CD4-positive, alpha-beta T cell (primary cell): ENCODE measurements at regions not wholly inside any gene's neighbourhood (a gene's known extent, or its start where the extent isn't known, plus 50 kb on each side); places are given as distances from the start of the nearest gene placed in this dataset.
"Not testable (repeated sequence)": the region's sequence is repeated elsewhere in the genome, so short reads cannot be mapped to it uniquely, and the experiment has no call there.

ENCODE experiments used
- ATAC-seq: fragments of 200-7000 bp; cut with Tn5 transposase; one replicate; pipeline ENCODE4 v1.10.0; 2022; ENCODE audit warnings: mild to moderate bottlenecking; ENCODE audit not compliant: poor library complexity
- CTCF ChIA-PET: fragments of 350-600 bp; sonication (Branson Sonifier 250); formaldehyde crosslinking; loops from one replicate; lab custom pipeline; 2021; ENCODE audit warnings: antibody characterized with exemption, inconsistent platforms; lab: Charles Lee
- POLR2A ChIA-PET: fragments of 350-600 bp; sonication (Branson Sonifier 250); formaldehyde crosslinking; loops from one replicate; lab custom pipeline; 2021; ENCODE audit warnings: antibody characterized with exemption, inconsistent platforms; lab: Charles Lee
- DNase-seq, 14 experiments: peaks; one replicate each; pipeline ENCODE4 v3.0.0-alpha.2; 2013 to 2020; ENCODE audit warnings: mixed read lengths in 2 of 14
- H3K27ac ChIP-seq, 2 donors: one replicate each; pipeline versions ENCODE4 v1.5.1 to v1.7.0; 2013; ENCODE audit warnings: low read length in 2 of 2, low read depth in 1 of 2, mild to moderate bottlenecking in 1 of 2
- H3K27me3 ChIP-seq, 2 experiments: 1 replicate in 1 of 2; 2 replicates in 1 of 2; pipeline versions ENCODE4 v1.6.1 to v1.7.0; 2013; ENCODE audit warnings: low read length in 2 of 2, control low read depth in 1 of 2, mild to moderate bottlenecking in 1 of 2, moderate library complexity in 1 of 2; ENCODE audit not compliant: insufficient read depth in 2 of 2, control insufficient read depth in 1 of 2
- H3K36me3 ChIP-seq: one replicate; pipeline ENCODE4 v1.6.1; 2013; ENCODE audit warnings: low read length, control low read depth; ENCODE audit not compliant: insufficient read depth
- H3K4me1 ChIP-seq: one replicate; pipeline ENCODE4 v1.6.1; 2013; ENCODE audit warnings: low read length, control low read depth; ENCODE audit not compliant: insufficient read depth
- H3K4me3 ChIP-seq: one replicate; pipeline ENCODE4 v1.5.1; 2013; ENCODE audit warnings: mild to moderate bottlenecking, low read length, moderate library complexity
- H3K9me3 ChIP-seq, 2 experiments: 1 replicate in 1 of 2; 2 replicates in 1 of 2; pipeline versions ENCODE4 v1.6.1 to v1.7.0; 2013; ENCODE audit warnings: low read length in 2 of 2, mild to moderate bottlenecking in 2 of 2, control low read depth in 1 of 2, moderate library complexity in 1 of 2; ENCODE audit not compliant: control insufficient read depth in 1 of 2, insufficient read depth in 1 of 2
- H3K27ac Mint-ChIP-seq: one replicate; pipeline ENCODE4 v1.8.0; 2020; ENCODE audit warnings: mixed read lengths
- H3K27me3 Mint-ChIP-seq: one replicate; pipeline ENCODE4 v1.8.0; 2021; ENCODE audit warnings: mixed read lengths
- H3K36me3 Mint-ChIP-seq: one replicate; pipeline ENCODE4 v1.8.0; 2021; ENCODE audit warnings: low read depth, mixed read lengths
- H3K4me1 Mint-ChIP-seq: one replicate; pipeline ENCODE4 v1.8.0; 2021; ENCODE audit warnings: low read depth, mixed read lengths
- H3K4me3 Mint-ChIP-seq: one replicate; pipeline ENCODE4 v1.8.0; 2020; ENCODE audit warnings: mild to moderate bottlenecking, mixed read lengths
- H3K9me3 Mint-ChIP-seq: one replicate; pipeline ENCODE4 v1.8.0; 2020; ENCODE audit warnings: mixed read lengths
- intact Hi-C, 2 experiments: fragments of 100-400 bp; cut with DNase I in 1 of 2; cut with micrococcal nuclease in 1 of 2; formaldehyde crosslinking; loops; one replicate each; pipeline versions ENCODE4 v1.15.1 to v1.9.0; 2023 to 2025; cut with DNase I, micrococcal nuclease
- TF ChIP-seq, protein P1 (sequence below): fragments of 200-600 bp; IDR thresholded peaks from one replicate; pipeline ENCODE4 v1.8.0; 2022; ENCODE audit warnings: antibody characterized with exemption, mild to moderate bottlenecking

DNA sequence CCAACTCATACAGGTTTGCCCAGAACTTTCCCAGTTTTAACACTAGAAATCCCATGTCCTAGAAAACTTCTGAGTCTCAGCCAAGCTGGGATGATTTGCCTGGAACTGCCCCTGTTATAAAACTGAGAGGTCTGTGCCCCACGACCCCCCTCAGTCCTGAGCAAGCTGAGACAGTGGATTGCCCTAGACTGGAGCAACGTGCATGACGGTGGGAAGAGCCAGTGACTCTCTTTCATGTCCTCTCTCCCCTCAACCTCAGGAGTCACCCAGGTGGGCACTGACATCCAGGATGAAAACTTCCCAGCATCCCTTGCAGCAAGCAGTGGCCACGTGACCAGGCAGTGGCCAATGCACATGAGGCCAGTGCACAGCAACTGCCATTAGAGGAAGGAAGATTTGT is 329.7 kb downstream of the PREX1 start:
- H3K9me3 Mint-ChIP-seq, H3K27me3 Mint-ChIP-seq, H3K27ac ChIP-seq, H3K4me3 ChIP-seq, ATAC-seq, intact Hi-C loops, H3K27me3 ChIP-seq, H3K4me1 Mint-ChIP-seq, POLR2A ChIA-PET, H3K27ac Mint-ChIP-seq, H3K36me3 Mint-ChIP-seq, H3K36me3 ChIP-seq, H3K9me3 ChIP-seq, CTCF ChIA-PET, H3K4me1 ChIP-seq, H3K4me3 Mint-ChIP-seq, DNase-seq: not testable (repeated sequence)

DNA sequence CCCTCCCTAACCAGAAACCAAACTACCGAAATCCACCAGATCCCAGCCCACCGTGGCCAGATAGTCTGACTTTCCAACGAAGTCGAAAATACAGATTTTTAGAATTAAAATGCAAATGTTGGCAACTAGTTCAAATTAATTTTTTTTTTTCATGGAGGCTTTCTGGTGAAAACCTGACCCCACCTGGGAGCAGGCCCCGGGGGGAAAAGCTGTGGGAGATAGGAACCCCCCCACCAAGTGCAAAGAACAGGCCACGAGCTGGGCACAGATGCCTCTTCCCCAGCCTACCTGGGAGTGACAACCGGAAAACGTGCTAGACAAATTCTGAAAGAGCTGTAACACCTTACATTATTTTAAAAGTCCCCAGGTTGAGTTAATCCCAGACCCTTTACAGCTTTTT is 333.8 kb downstream of the PREX1 start:
- ChIA-PET CTCF (no interaction called here), POLR2A (no interaction called here)
- DNase-seq (no peak), ATAC-seq (no peak)
- TF ChIP-seq, protein P1, sequence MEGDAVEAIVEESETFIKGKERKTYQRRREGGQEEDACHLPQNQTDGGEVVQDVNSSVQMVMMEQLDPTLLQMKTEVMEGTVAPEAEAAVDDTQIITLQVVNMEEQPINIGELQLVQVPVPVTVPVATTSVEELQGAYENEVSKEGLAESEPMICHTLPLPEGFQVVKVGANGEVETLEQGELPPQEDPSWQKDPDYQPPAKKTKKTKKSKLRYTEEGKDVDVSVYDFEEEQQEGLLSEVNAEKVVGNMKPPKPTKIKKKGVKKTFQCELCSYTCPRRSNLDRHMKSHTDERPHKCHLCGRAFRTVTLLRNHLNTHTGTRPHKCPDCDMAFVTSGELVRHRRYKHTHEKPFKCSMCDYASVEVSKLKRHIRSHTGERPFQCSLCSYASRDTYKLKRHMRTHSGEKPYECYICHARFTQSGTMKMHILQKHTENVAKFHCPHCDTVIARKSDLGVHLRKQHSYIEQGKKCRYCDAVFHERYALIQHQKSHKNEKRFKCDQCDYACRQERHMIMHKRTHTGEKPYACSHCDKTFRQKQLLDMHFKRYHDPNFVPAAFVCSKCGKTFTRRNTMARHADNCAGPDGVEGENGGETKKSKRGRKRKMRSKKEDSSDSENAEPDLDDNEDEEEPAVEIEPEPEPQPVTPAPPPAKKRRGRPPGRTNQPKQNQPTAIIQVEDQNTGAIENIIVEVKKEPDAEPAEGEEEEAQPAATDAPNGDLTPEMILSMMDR: no peak
- H3K4me3 ChIP-seq: no peak overlapping the region
- no peaks in the 10 kb centered on the region for H3K36me3 ChIP-seq
- Mint-ChIP-seq H3K27ac (no peak overlapping the region), H3K27me3 (peaks cover 9% of the 10 kb centered on the region), H3K4me1 (no peaks in the 10 kb centered on the region), H3K36me3 (no peaks in the 10 kb centered on the region), H3K4me3 (no peak overlapping the region), H3K9me3 (no peaks in the 10 kb centered on the region)
- H3K27ac ChIP-seq: no peak overlapping the region
- intact Hi-C loops: no loop called here
- H3K9me3 ChIP-seq: no peaks in the 10 kb centered on the region
- H3K27me3 ChIP-seq: peaks cover 0 to 6% of the 10 kb centered on the region in 2 experiments
- H3K4me1 ChIP-seq: no peaks in the 10 kb centered on the region

DNA sequence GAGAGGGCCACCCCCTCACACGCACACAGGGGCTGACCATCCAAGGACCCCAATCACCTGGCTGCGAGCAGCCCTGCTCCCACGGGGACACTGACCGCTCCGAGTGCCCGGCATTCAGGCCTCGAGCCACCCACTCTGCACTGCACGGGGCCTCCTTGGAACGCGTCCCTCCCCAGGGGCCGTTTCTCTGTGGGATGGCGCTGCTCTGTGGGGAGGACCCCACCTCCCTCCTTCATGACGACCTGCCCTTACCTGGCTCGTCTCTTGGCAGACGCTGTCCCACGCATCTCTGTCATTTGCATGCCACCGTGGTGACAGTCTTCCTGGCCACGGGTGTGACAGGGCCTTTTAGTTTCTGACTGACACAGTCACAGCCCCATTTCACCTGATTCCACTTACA is 334.5 kb downstream of the PREX1 start:
- peak in 1 of 14 experiments; percentile 8 for DNase-seq
- H3K27me3 ChIP-seq, H3K9me3 Mint-ChIP-seq, H3K27ac ChIP-seq, H3K36me3 Mint-ChIP-seq, H3K9me3 ChIP-seq, ATAC-seq, H3K27me3 Mint-ChIP-seq, POLR2A ChIA-PET, CTCF ChIA-PET, intact Hi-C loops, H3K27ac Mint-ChIP-seq, H3K4me1 Mint-ChIP-seq, H3K4me3 Mint-ChIP-seq, H3K4me3 ChIP-seq, H3K4me1 ChIP-seq, H3K36me3 ChIP-seq: not testable (repeated sequence)

DNA sequence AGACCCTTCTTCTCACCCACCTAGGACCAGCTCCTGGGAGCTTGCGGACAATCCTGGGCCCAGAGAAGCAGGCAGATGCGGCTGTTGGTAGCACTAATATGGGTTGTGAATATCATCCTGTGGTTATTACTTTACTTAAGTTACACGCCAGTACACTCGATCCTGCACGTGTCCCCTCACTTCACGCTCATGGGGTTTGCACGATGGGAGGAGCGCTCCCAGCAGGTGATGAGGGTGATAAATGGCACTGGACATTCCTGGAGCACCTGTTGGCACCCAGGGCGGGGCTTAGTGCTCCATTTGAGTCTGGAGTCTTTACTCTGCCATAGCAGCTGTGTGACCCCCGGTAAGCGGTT is 335.1 kb downstream of the PREX1 start:
- POLR2A ChIA-PET: no interaction called here
- H3K4me3 ChIP-seq: no peak overlapping the region
- Mint-ChIP-seq H3K36me3 (no peaks in the 10 kb centered on the region), H3K4me3 (no peak overlapping the region), H3K27me3 (peaks cover 9% of the 10 kb centered on the region), H3K9me3 (no peaks in the 10 kb centered on the region), H3K4me1 (no peaks in the 10 kb centered on the region), H3K27ac (no peak overlapping the region)
- H3K9me3 ChIP-seq: no peaks in the 10 kb centered on the region
- DNase-seq (no peak), ATAC-seq (no peak)
- TF ChIP-seq, protein P1: no peak
- H3K27ac ChIP-seq: no peak overlapping the region
- no peaks in the 10 kb centered on the region for H3K4me1 ChIP-seq
- intact Hi-C loops: no loop called here
- H3K27me3 ChIP-seq: peaks cover 0 to 6% of the 10 kb centered on the region in 2 experiments
- no peaks in the 10 kb centered on the region for H3K36me3 ChIP-seq
- CTCF ChIA-PET: no interaction called here
